Mononuclear cell (primary cell): ENCODE measurements at regions not wholly inside any gene's neighbourhood (a gene's known extent, or its start where the extent isn't known, plus 50 kb on each side); places are given as distances from the start of the nearest gene placed in this dataset.
A peak's percentile ranks its signal among the peaks of the same experiment; 100 is the strongest.

ENCODE experiments used
- H3K27me3 ChIP-seq: 2 replicates; pipeline ENCODE4 v1.6.0; 2011; ENCODE audit warnings: low read length, control low read depth; ENCODE audit not compliant: insufficient read depth
- H3K4me1 ChIP-seq: 2 replicates; pipeline ENCODE4 v1.5.1; 2011; ENCODE audit warnings: mild to moderate bottlenecking, low read length, control low read depth; ENCODE audit not compliant: insufficient read depth
- H3K4me3 ChIP-seq: 2 replicates; pipeline ENCODE4 v1.5.1; 2011; ENCODE audit warnings: mild to moderate bottlenecking, low read length, moderate library complexity
- H3K9me3 ChIP-seq: 2 replicates; pipeline ENCODE4 v1.5.1; 2011; ENCODE audit warnings: low read depth, mild to moderate bottlenecking, control low read depth, low read length

DNA sequence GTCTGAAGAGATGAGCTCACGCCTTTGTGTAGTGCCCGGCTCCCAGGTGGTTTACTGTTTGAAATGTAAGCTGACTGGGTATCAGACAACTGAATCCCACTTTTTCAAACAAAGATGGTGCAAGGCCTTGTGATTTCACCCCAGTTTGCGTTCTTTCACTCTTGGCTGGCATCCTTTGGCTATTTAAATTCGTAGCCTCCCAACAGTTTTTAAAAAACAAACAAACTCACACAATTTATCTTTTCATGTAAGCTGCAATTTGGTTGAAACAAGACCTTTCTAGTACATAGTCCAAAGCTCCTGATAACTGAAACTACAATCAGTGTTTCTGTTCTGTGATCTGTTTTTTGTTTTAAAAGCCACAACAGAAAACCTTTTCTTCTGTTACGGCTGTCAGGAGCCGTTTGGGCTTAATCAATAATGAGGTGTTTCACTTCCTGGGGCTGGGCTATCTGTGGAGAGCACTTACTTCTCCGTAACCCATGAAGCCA, 65.1 kb upstream of the NPAS1 start:
- no peaks in the 10 kb centered on the region for H3K27me3 ChIP-seq
- H3K4me3 ChIP-seq = no peak overlapping the region
- no peaks in the 10 kb centered on the region for H3K9me3 ChIP-seq
- H3K4me1 ChIP-seq = peaks cover 54% of the 10 kb centered on the region

DNA sequence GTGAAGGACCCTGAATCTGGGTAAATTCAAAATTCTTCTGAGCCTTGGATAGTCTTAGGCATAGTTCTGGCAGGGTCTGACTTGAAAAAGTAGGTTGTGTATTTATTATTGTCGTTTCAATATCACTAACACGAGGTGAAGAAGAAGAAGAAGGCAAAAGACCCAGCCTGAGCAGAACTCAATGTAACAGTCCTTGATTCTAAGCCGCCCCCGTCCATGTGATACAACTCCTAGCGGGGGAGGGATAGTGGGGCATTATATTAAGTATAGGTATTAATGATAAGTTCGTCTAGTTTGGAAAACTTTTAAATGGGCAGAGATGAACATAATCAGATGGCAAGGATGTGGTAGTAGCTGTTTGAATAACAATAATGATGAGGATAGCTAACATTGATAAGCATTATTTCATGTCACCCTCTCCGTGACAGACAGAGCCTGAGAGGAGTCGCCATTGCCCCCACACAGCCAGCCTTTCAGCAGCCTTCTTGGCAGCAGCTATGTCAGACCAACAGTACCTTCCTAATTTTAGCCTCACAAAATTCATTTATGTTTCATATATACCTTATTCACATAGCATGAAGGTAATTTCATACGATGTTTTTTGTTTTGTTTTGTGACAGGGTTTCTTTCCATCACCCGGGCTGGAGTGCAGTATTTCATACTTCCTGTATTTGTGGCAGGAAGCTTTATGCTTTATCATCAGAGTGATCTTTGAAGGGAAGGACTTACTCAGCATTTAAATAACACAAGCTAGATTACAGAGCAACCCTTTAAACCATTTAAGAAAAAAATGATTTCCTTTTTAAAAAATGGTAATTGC, 64.4 kb upstream of the NPAS1 start:
- peak overlapping the region; percentile 36 for H3K4me3 ChIP-seq
- peaks cover 54% of the 10 kb centered on the region for H3K4me1 ChIP-seq
- no peaks in the 10 kb centered on the region for H3K27me3 ChIP-seq
- no peaks in the 10 kb centered on the region for H3K9me3 ChIP-seq

DNA sequence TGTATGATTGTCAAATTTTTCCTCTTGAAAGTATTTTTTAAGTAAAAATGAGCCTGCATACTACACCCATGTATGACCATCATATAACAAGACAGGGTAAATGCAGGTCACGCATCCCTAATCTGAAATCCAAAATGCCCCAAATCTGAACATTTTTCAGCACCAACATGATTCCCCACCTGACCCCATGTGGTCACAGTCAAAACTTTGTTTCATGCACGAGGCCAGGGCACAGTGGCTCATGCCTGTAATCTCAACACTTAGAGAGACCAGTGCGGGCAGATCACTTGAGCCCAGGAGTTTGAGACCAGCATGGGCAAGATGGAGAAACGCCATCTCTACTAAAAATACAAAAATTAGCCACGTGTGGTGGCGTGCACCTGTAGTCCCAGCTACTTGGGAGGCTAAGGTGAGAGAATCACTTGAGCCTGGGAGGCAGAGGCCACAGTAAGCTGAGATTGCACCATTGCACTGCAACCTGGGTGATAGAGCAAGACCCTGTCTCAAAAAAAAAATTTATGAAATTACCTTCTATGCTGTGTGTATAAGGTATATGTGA, 63.7 kb upstream of the NPAS1 start:
- Histone ChIP-seq H3K9me3 (no peaks in the 10 kb centered on the region), H3K4me3 (no peak overlapping the region), H3K4me1 (peaks cover 47% of the 10 kb centered on the region), H3K27me3 (no peaks in the 10 kb centered on the region)

DNA sequence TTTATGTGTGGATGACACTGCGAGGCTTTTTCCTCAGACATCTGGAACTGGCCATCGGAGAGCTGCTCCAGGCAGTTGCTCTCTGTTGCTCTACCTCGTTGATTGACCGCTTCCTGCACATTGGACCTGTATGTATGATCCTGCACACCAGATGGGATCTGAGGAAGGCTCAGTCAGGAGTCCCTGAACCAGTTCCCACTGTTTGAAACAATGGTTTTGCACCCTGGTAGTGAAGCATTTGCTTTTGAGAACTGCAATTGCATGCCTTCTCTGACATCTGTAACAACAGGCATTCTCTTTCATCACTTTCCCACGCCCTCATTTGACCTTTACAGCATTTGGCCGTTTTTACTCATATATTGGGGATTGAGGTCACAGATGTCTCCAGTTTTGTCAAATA, 61.1 kb upstream of the NPAS1 start:
- Histone ChIP-seq H3K4me3 (no peak overlapping the region), H3K4me1 (peaks cover 39% of the 10 kb centered on the region), H3K27me3 (no peaks in the 10 kb centered on the region), H3K9me3 (no peaks in the 10 kb centered on the region)

DNA sequence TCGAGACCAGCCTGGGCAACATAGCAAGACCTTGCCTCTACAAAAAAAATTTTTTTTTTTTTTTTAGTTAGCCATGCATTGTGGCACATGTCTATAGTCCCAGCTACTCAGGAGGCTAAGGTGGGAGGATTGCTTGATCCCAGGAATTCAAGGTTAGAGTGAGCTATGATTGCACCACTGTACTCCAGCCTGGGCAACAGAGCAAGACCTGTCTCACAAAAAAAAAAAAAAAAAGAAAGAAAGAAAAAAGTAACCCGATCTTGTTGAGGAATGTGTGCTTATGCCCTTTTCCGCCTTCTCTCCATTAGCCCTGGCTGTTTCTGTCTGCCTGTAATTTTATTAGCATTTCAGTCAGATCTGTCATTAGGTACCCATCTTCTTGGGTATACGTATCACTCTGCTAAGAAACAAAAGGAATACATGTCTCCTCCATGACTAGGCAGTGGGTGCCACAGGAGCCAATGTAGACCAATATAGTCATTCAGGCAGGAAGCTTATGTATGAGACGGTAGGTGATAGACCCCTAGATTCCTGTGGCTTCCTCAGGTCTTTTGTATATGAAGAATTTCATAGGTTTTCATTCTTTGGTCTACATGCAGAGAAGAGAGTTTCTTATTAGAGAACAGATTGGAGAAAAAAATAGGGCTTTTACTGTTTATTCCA, 59.6 kb upstream of the NPAS1 start:
- no peaks in the 10 kb centered on the region for H3K9me3 ChIP-seq
- peaks cover 24% of the 10 kb centered on the region for H3K4me1 ChIP-seq
- H3K27me3 ChIP-seq = no peaks in the 10 kb centered on the region
- H3K4me3 ChIP-seq = no peak overlapping the region

DNA sequence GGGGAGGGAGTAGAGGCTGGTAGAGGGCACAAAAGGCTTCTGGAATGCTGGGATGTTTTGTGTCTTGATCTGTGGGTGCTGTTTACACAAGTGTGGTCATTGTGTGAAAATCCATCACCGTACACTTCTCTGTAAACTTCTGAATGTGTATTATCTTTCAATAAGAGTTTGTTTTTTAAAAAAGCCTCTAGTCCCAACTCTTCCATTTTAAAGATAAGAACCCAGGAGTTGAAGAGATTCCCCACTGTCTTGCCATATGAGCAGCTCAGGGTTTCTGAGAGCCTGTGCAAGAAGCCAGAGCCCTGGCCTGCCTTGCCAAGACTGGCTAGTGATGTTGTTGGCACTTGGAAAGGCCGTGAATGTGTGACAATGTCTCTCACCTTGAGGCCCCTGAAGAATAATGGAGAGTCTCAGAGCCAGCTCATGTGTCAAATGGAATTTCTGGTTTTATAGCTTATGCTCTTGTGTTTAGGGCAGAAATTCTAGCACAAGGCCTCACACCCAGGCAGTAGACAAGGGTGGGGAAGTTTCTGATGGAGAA, 57.5 kb upstream of the NPAS1 start:
- H3K9me3 ChIP-seq = no peaks in the 10 kb centered on the region
- peaks cover 13% of the 10 kb centered on the region for H3K4me1 ChIP-seq
- no peak overlapping the region for H3K4me3 ChIP-seq
- H3K27me3 ChIP-seq = no peaks in the 10 kb centered on the region

DNA sequence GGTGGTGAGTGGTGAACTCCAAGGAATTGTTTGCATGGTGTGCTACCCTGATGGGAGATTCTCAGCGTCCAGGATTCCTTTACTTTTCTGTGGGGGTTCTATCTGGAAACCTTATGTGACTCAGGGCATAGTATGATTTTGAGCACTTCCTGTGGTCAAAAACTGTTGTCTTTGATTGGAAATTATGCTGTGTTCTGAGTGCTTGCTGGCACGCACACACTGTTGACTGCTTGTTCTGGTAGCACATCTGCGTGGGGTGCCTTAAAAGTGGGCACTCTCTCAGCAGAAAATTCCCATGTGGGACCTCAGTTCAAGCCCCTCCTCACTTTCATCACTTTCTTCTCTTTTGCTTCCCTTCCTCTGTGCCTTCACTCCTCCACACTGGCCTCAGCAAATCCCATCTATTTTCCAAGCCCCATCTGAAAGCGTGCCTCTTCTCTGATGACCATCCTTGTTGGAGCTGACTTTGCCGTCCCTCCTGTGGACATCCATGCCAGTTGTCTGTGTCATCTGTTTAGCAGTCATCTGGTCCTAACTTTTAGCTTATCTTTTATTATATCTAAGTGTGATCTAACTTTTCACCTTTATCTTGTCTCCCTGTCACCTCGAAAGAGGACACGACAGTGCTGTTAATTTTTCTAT, 56.4 kb upstream of the NPAS1 start:
- no peaks in the 10 kb centered on the region for H3K9me3 ChIP-seq
- peaks cover 24% of the 10 kb centered on the region for H3K4me1 ChIP-seq
- H3K4me3 ChIP-seq = no peak overlapping the region
- no peaks in the 10 kb centered on the region for H3K27me3 ChIP-seq

DNA sequence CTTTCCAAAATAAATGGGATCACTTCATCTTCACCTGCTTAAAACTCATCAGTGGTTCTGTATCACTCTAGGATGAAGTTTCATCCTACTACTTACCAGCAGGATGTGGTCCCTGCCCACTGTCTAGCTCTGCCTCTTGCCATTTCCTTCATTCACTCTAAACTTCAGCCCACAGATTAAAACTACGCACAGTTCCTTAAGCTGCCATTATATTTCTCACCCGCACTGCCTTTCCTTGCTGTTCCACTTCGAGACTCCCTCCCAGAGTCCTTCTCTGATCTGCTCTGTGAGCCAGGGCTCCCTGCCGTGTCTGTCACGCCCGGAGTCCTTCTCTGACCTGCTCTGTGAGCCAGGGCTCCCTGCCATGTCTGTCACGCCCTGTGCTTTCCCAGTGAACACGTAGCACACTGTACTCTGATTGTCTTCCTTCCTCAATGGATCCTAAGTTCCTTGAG, 52.0 kb upstream of the NPAS1 start:
- Histone ChIP-seq H3K4me3 (no peak overlapping the region), H3K9me3 (no peaks in the 10 kb centered on the region), H3K27me3 (no peaks in the 10 kb centered on the region), H3K4me1 (peaks cover 22% of the 10 kb centered on the region)
